Esophagus mucosa (tissue), 1 donor: ENCODE measurements at regions not wholly inside any gene's neighbourhood (a gene's known extent, or its start where the extent isn't known, plus 50 kb on each side); places are given as distances from the start of the nearest gene placed in this dataset.
"Not testable (repeated sequence)": the region's sequence is repeated elsewhere in the genome, so short reads cannot be mapped to it uniquely, and the experiment has no call there.

Experiments used
- ATAC-seq: fragments of 200-7000 bp; cut with Tn5 transposase; one replicate; pipeline ENCODE4 v1.9.1; 2020
- donor health status: DM: yes; HTN: yes; CAD: no.

GRCh38 chr2:41320491-41320890 is 727.3 kb upstream of the PKDCC start:
- ATAC-seq: no peak

DNA sequence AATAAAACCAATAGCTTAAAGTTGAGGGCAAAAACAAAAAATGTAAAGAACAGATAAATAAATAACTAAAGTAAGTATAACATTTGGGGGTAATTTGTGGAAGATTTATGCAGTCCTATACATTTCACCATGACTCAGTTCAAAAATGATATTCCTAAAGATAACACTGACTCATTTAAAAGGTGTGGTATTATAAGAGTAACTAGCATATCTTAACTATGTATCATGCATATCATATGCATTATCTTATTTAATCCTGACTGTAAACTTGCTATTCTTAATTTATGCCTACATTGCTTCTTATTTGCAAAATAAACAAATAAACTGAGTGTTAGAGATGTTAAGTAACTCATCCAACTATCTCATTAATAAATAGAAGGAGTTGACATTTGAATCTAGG is 726.5 kb upstream of the PKDCC start:
- no peak for ATAC-seq

DNA sequence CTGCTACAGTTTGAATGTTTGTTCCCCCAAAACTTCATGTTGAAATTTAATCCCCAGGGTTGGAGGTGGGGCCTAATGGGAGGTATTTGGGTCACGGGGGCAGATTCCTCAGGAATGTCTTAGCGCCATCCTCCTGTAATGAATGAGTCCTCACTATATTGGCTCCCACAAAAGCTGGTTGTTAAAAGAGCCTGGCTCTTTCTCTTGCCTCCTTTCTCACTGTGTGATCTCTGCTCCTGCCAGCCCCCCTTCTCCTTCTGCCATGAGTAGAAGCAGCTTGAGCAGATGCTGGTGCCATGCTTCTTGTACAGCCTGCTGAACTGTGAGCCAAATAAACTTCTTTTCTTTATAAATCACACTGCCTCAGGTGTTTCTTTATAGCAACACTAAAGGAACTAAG is 721.0 kb upstream of the PKDCC start:
- no peak for ATAC-seq

- no peak for ATAC-seq
Observed at GRCh38 chr2:41329040-41329439, 718.8 kb upstream of the PKDCC start.

- no peak for ATAC-seq
Observed at GRCh38 chr2:41334159-41334558, 713.7 kb upstream of the PKDCC start.

- ATAC-seq: not testable (repeated sequence)
Observed at GRCh38 chr2:41335573-41335972, 712.2 kb upstream of the PKDCC start.

DNA sequence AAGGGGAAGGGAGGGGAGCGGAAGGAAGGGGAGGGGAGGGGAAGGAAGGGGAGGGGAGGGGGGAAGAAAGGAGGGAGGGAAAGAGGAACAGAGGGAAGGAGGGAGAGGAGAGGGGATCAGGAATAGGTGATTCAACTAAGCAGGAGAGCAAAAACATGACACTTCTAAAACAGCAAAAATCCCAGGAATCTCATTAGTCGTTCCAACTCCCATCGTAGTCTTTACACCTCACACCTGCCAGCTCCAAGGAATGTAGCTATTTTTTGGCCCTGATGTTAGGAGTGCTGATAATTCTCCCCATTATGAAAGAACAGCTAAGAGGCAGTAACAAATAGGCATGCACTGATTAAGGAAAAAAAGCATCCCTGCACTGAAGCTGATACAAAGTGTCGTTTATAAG is 709.9 kb upstream of the PKDCC start:
- no peak for ATAC-seq

- ATAC-seq: no peak
Observed at GRCh38 chr2:41344529-41344928, 703.3 kb upstream of the PKDCC start.

DNA sequence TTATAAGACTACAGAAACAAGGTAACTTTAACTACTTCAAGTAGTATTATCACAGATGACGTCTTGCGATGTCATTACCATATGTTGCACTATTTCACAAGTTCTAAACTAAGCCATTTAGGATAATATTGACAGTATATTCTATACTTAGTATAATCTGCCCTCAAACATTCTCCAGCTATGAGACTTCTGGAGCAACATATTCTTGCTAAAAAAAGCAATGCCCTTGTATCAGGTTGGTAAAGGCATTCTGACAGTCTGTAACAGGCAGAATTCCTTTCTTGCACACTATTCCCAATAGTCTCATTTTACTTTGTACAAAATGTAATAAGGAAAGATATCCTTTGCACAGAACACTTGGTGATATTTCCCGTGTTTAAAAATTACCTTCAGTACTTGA is 694.8 kb upstream of the PKDCC start:
- no peak for ATAC-seq

GRCh38 chr2:41355794-41356193 is 692.0 kb upstream of the PKDCC start:
- ATAC-seq: no peak

- no peak for ATAC-seq
Observed at GRCh38 chr2:41364842-41365241, 683.0 kb upstream of the PKDCC start.

- ATAC-seq: no peak
Observed at GRCh38 chr2:41375901-41376300, 671.9 kb upstream of the PKDCC start.

DNA sequence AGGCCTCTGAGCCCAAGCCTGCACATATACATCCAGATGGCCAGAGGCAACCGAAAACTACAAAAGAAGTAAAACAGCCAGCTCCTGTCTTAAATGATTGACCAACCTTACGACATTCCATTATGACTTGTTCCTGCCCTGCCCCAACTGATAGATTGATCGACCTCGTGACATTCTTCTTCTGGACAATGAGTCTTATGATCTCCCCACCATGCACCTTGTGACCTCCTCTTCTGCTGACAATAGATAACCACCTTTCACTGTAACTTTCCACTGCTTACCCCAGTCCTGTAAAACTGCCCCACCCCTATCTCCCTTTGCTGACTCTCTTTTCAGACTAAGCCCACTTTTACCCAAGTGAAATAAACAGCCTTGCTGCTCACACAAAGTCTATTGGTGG is 670.0 kb upstream of the PKDCC start:
- no peak for ATAC-seq

GRCh38 chr2:41378420-41378819 is 669.4 kb upstream of the PKDCC start:
- no peak for ATAC-seq

DNA sequence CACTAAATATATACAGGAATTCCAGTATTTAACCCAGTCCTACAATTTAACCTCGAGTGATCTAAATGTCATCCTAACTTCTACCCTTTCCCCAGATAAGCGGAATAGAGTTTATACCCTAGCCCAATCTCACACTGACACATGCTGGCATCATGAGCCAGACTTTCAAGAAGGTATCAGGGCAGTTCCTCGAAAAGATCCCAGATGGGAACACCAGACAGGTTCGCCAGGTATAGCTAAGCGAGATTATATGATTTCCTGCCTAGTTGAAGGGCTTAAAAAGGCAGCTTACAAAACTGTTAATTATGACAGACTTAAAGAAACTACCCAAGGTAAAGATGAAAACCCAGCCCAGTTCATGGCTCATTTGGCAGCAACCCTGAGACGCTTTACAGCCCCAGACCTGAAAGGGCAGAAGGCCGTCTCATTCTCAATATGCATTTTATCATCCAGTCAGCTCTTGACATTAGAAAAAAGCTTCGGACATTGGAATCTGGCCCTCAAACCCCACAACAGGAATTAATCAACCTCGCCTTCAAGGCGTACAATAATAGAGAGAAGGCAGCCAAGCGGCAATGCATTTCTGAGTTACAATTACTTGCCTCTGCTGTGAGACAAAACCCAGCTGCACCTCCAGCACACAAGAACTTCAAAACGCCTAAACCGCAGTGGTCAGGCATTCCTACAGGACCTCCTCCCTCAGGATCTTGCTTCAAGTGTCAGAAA is 668.2 kb upstream of the PKDCC start:
- ATAC-seq: no peak

GRCh38 chr2:41381701-41382100 is 666.1 kb upstream of the PKDCC start:
- no peak for ATAC-seq

- ATAC-seq: no peak
Observed at GRCh38 chr2:41387519-41387918, 660.3 kb upstream of the PKDCC start.

GRCh38 chr2:41393621-41394020 is 654.2 kb upstream of the PKDCC start:
- ATAC-seq: no peak

DNA sequence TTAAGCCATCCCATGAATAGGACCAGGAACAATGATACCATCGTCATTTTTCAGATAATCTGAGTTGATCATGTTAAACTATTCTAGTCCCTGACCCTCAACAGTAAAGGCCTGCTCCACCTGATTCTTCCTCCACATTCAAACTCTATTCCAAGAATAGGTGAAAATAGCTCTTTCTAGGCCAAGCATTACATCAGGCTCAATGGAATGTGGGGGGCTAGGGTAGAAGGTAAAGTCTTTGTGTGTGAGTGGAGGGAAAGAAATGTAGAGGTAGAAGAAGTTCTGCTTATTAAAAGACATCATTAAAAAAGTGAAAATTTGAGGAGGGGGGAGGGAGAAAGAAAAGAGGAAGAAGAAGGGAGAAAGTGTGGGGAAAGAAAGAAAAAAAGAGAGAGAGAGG is 653.3 kb upstream of the PKDCC start:
- no peak for ATAC-seq

GRCh38 chr2:41395692-41396091 is 652.1 kb upstream of the PKDCC start:
- ATAC-seq: no peak

DNA sequence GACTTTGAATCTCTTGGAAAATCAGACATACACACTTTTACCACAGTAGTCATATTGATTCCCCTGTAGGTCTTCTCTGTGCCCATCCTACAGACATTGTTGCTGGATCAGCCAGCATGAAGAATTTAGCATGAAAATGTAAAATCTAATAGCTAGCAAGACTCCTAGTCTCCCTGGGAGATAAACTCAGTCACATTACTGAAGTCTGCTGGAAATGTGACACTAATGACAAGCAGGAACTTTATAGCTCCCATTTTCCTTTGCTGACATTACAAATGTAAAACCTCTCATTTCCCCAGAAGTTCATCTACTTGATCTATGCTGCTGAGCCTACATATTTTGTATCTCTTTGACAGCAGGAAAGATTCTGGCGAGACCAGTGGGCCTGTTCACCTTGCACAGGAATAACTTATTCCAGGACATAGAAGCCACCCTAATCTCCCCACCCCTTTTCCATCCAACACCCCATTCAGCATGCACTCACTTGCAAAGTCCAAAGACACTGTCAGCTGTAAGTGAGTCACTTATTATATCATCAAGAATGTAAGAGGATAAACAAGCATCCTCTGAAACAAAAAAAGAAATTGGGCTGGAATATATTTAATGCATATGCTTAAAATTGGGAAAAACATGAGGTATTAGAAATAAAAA is 648.3 kb upstream of the PKDCC start:
- no peak for ATAC-seq

DNA sequence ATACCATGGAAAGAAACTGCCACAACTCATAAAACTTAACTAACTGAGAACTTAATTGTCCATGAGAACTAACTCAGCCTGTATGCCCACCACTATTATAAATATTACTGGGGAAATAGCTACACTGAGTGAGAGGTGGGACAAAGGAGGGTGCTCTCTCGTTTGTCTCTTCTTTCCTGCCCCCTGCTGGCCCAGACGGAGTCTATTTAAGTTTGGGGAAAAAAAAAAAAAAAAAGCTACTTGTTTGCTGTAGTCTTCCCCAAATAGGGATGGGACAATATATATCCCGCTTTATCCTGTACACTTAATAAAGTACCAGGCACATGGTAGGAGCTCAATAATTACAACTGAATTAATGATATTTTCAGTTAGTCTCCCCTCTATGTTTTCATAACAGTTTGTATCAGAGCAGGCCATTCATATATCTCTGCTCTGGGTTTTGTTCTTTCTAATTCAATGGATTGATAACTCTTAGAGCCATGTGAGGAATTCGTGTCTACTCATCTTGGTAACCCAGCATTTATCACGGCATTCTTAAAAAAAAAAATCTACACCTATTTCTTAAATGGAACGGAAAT is 647.6 kb upstream of the PKDCC start:
- ATAC-seq: no peak

DNA sequence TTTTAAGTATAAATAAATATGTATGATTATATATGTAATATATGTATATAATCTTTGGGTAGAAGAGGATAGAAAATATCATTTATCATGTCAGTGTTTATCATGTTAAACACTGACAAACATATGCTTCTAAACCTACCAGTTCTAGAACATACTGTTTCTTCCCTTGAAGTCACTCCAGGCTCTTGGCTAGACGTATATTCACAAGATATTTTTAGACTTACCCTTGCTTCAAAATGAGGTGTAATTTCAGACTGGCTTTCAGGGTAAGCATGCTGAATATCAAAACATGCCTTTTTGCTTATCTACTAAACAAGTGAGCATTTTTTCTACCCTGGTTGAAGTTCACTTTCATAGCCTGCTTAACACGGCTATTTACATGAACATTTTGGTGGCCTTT is 642.4 kb upstream of the PKDCC start:
- no peak for ATAC-seq

DNA sequence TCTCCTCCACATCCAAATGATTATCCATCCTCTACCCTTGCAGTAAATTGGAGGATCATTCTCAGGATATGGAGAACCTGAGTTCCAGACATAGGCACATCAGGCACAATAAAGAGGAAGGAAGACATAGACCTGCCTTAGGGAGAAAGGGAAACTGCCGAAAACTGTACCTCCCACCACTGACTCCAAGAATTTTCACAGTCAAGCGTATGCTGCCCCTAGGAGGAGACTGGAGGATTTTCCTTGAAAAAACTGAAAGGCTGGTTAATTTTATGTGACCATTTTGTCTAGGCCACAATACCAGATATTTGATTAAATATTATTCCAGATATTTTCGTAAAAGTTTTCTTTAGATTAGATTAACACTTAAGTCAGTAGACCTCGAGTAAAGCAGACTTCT is 638.5 kb upstream of the PKDCC start:
- no peak for ATAC-seq
